NCI-H345 (cell line): ENCODE measurements at regions not wholly inside any gene's neighbourhood (a gene's known extent, or its start where the extent isn't known, plus 50 kb on each side); places are given as distances from the start of the nearest gene placed in this dataset.
"Not testable (repeated sequence)": the region's sequence is repeated elsewhere in the genome, so short reads cannot be mapped to it uniquely, and the experiment has no call there.

Experiments
- DNase-seq: peaks from one replicate; lab custom pipeline; 2025; lab: John Stamatoyannopoulos, UW

- DNase-seq = no peak
Observed at GRCh38 chr4:126529997-126530396, 1102.8 kb upstream of the INTU start.

GRCh38 chr4:126530996-126531585, 1101.7 kb upstream of the INTU start:
- DNase-seq = no peak

- no peak for DNase-seq
Observed at GRCh38 chr4:126532527-126532926, 1100.2 kb upstream of the INTU start.

GRCh38 chr4:126533146-126533805, 1099.5 kb upstream of the INTU start:
- DNase-seq = no peak

GRCh38 chr4:126539771-126540170, 1093.0 kb upstream of the INTU start:
- DNase-seq = no peak

GRCh38 chr4:126541820-126542219, 1090.9 kb upstream of the INTU start:
- no peak for DNase-seq

- no peak for DNase-seq
Observed at GRCh38 chr4:126544276-126544675, 1088.5 kb upstream of the INTU start.

GRCh38 chr4:126546197-126546596, 1086.6 kb upstream of the INTU start:
- not testable (repeated sequence) for DNase-seq

GRCh38 chr4:126547352-126547751, 1085.4 kb upstream of the INTU start:
- DNase-seq = no peak

GRCh38 chr4:126548890-126549289, 1083.9 kb upstream of the INTU start:
- no peak for DNase-seq

GRCh38 chr4:126552321-126552720, 1080.4 kb upstream of the INTU start:
- no peak for DNase-seq

- no peak for DNase-seq
Observed at GRCh38 chr4:126553248-126553647, 1079.5 kb upstream of the INTU start.

GRCh38 chr4:126558596-126558995, 1074.2 kb upstream of the INTU start:
- DNase-seq = no peak

GRCh38 chr4:126559961-126560360, 1072.8 kb upstream of the INTU start:
- no peak for DNase-seq

- no peak for DNase-seq
Observed at GRCh38 chr4:126560794-126561193, 1072.0 kb upstream of the INTU start.

GRCh38 chr4:126563389-126563788, 1069.4 kb upstream of the INTU start:
- no peak for DNase-seq

- no peak for DNase-seq
Observed at GRCh38 chr4:126564283-126564854, 1068.4 kb upstream of the INTU start.

GRCh38 chr4:126568652-126569570, 1063.8 kb upstream of the INTU start:
- no peak for DNase-seq

- no peak for DNase-seq
Observed at GRCh38 chr4:126572264-126572663, 1060.5 kb upstream of the INTU start.

GRCh38 chr4:126582737-126583136, 1050.0 kb upstream of the INTU start:
- no peak for DNase-seq

GRCh38 chr4:126583509-126583908, 1049.2 kb upstream of the INTU start:
- DNase-seq = no peak

GRCh38 chr4:126591583-126591982, 1041.2 kb upstream of the INTU start:
- DNase-seq = no peak

- DNase-seq = no peak
Observed at GRCh38 chr4:126592088-126592487, 1040.7 kb upstream of the INTU start.
